ENCODE measurements at regions not wholly inside any gene's neighbourhood (a gene's known extent, or its start where the extent isn't known, plus 50 kb on each side); places are given as distances from the start of the nearest gene placed in this dataset.

DNA sequence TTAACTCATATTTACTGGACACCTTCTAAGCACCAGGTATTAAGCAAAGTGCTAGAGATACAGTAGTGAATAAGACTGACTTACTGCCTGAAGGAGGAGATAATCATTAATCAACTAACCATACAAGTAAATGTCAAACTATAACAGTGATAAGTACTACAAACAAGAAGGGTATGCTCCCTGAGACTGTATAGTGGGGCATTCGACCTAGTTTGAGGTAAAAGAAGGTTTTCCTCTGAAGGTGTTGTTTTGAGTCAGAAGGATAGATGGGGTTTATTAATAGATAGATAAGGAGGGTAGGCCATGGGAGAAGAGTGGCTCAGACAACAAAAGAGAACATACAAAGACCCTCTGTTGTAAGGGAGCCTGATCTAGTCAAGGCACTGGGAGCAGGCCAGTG lies 105.4 kb downstream of the DDIT4L start:
- DNase-seq (ENCODE audit: low read depth in 2 of 2), result no peak

DNA sequence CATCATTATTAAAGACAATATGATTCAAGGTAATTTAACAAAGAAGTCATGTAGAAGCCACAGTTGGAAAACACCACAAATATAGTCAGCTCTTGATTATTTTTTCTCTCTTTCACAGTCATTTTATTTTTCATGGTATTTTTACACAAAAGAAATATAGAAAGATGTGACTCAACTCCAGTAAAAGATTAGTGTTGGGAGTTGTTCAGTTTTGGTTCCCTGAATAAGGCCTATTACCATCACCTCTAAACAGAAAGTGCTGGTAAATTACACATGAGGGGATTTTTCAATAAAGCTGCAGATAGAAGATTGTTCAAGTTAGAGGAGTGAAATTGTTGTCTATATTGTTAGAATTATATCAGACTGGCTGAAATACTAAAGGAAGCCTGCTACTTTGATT lies 107.0 kb downstream of the DDIT4L start:
- DNase-seq (ENCODE audit: low read depth in 2 of 2), result no peak

DNA sequence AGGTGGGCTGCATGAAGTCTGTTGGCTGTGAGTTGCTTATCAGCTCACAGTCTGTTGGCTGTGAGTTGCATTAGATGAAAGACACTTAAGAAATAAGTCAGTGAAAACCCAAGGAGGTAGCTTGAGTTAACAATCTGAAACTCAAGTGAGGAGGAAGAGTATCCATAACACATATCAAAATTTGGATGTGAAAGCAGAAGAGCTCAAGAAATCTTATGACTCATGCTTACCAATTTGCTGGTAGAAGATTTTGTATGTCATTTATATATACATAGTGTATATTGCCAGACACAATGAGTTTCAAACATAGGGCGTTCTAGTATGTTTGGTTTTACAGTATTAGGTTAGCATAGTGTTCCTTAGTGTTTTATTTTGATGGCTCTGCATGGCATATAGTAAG lies 107.4 kb downstream of the DDIT4L start:
- DNase-seq (ENCODE audit: low read depth in 2 of 2), result no peak

DNA sequence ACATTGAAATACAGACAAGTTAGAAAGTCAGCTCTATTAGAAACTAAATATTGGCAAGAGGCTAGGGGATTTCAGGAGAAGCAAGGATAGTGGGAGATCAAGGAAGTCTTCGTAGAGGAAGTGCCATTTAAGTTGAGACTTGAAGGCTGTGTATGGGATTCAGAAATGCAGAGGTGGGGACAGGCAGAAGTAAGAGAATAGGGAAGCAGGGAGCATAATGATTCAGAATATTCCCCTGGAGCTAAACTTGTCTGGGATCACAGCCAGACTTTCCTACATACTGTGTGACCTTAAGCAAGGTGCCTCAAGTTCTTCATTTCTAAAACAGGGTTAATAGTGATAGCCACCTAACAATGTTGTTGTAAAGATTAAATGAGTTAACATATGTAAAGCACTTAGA lies 108.8 kb downstream of the DDIT4L start:
- DNase-seq (ENCODE audit: low read depth in 2 of 2), result no peak

DNA sequence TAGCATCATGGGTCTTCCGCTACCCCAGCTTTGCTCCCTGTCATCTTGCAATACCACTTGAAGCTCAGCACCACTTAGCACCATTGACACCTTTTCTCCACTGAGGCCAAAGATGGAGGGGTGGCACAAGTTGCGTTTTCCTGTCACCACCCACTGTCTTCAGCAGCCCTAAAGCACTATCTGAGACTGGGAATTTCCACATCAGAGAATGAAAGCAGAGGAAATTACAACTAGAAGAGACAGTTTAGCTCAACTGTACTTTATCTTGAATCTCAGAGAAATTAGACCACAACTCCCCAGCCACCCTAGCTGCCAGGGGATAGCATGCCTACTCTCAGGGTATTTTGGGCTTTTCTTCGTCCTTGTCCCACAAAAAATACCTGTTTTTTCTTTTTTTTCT lies 111.0 kb downstream of the DDIT4L start:
- peak in 1 of 2 donors; percentile 8 for DNase-seq (ENCODE audit: low read depth in 2 of 2)

DNA sequence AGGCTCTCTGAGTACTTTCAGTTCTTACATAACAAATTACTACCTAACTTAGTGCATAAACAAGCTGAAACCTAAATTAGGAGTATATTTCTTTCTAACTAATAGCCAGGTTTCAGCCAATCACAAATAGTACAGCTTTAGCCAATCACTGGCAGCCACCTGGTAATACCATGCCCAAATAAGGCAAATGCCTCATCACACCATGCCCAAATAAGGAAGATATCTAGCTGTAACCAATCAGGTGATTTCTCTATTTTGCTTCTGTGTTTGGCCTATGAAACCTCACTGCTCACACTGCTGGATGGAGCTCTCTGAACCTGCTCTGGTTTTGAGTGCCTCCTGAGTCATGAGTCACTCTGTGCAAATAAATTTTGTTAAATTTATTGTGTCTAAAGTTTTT lies 113.5 kb downstream of the DDIT4L start:
- no peak for DNase-seq (ENCODE audit: low read depth in 2 of 2)

DNA sequence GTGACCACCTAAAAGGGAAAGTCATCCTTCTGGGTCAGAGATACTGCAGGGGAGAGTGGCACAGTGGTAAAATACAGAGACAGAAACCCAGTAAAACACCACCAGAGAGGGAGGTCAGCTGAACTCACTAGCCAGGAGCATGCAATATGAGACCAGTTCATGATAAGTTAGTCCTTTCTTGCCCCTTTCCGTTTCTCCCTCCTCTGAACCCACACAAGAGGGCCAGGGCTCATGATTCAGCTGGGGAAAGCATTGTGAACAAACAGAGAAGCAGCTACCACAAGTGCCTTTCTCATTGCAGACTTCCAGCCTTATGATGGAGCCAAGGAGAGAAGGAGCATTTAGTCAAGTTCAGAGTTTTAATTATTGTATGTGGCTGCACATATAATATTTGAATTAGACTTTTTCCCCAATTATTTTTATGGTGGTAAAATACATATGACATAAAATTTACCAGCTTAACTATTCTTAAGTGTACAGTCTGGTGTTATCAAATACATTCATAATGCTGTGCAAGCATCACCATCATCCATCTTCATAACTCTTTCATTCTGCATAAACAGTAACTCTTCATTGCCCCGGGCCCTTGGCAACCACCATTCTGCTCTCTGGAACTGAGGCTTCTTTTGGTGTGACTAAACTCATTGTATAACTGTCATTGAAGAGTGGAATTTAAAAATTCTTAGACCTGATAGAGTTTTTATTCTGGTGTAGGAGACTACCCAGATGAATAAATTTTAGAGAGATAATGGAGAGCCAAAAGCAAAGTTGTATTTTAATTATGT lies 114.6 kb downstream of the DDIT4L start:
- no peak for DNase-seq (ENCODE audit: low read depth in 2 of 2)

DNA sequence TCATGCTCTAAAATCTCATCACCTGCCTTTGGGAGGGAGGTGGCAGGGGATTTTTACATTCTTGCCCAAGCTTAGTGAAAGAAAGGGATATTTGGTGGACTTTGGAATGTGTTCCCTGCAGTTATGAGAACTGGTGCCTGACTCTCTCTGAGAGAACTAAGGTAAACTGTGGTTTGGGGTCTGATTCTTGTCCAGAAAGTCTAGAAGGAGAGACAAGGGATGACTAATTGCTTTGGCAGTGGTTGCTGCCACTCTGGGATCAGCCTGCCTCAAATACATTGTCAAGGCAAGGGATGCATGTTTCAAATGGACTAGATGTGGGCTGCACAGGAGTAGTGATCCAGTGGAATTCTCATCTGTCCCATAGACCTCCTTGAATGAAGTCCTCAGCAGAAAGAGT lies 115.2 kb downstream of the DDIT4L start:
- no peak for DNase-seq (ENCODE audit: low read depth in 2 of 2)

DNA sequence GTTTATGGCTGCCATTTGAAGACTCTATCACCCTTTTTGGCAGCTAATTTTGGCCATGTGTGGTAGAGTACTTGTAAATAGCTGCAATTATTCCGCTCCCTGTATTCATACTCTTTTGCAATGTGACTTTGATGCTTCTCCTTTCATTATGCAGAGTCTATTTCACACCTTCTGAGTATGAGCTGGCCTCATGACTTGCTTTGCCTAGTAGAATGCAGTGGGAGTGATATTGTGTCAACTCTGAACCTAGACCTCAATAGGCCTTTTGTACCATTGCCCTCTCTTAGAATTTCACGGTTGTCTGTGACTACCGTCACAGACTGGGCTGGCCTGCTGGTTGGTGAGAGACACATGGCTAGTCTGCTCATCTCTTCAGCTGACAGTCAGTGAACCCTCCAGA lies 118.8 kb downstream of the DDIT4L start:
- no peak for DNase-seq (ENCODE audit: low read depth in 2 of 2)

DNA sequence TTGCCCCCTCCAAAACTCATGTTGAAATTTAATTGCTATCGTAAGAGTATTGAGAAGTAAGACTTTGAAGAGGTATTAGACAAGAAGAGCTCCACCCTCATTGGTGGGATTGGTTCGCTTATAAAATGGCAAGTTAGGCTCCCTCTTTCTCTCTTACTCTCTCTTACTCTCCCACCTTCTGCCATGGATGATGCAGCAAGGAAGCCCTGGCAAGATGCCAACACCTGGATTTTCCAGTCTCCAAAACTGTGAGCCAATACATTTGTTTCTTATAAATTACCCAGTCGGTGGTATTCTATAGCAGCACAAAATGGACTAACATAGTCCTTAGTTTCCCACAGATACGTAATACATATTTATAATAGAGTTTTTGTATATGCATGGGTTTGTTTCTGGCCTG lies 119.4 kb downstream of the DDIT4L start:
- no peak for DNase-seq (ENCODE audit: low read depth in 2 of 2)

DNA sequence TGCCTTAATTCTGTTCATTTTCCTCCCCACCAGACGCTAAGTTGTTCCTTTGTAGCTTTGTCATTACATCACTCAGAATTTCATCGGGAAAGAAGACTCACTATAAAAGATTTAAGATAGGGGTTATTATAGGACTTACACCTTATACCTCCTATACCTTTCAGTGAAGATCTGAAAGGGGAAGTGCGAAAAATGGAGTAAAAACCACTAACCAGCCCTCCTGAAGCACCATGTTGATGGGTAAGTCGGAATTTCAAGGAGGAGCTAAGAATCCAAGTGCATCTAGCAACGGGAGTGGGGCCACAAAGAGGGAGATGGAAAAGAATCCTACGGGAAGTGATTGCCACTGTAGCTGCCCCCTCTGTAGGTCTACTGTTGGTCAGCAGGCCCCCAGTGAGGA lies 119.1 kb upstream of the H2AZ1 start:
- DNase-seq (ENCODE audit: low read depth in 2 of 2), result no peak

DNA sequence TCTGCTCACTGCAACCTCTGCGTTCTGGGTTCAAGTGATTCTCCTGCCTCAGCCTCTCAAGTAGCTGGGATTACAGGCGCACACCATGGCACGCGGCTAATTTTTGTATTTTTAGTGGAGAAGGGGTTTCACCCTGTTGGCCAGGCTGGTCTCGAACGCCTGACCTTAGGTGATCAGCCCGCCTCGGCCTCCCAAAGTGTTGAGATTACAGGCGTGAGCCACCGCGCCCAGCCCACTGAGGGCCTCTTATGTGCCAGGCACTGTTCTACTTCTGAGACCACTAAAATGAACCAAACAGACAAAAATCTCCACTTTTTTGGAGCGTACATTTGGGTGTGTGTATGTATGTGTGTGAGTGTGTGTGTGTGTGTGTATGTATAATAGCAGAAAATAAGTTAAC lies 117.2 kb upstream of the H2AZ1 start:
- DNase-seq (ENCODE audit: low read depth in 2 of 2), result no peak

DNA sequence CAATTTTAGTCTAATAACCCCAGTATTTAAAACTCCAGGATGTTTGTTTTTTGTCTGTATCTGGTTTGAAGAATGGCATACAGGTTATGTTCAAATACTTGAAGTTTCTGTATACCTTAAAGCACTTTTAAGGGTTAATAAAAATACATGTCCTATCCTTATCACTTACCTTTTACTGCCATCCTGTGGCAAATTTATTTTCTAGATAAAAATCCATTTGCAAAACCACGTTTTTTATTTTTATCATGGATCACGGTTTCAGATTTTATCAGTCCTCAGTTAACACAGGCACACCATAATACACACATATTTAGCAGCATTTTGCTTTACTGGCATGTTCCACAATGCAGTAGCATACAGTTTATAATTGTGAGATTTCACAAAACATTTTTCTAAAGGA lies 113.3 kb upstream of the H2AZ1 start:
- no peak for DNase-seq (ENCODE audit: low read depth in 2 of 2)

DNA sequence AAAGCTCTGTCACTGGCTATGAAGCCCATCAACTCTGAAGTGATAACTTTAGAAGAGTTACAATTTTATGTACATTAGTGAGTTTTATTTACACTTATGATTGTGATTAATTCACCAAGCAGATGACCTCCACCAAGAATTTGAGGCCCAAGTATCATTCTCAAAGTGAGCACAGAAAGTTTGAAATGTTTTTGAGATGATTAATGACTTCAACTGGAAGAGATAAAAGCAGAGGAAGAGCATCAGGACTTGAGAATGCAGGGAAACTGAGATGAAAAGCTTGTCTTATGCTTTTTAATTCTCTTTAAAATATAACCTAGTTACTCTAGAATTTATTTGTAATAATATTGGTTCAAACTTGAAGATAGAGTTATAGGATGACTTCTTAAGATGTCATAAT lies 112.8 kb upstream of the H2AZ1 start:
- no peak for DNase-seq (ENCODE audit: low read depth in 2 of 2)

DNA sequence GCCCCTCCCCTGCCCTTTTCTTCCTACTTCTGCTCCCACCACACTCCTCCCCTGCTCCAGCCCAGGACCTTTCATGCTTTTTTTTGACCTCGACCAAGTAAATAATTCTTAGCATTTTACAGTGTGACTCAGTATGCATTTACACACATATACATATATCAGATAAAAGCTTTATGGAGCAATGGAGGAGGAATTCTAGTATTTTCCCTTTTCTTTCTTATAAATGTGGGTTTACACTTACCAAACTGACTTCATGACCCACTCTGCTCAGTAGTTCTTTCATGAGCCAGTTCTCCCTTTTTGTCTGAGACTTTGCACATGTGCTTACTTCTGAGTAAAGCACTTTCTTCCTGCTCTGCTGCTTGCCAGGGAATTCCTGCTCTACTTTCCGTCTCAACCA lies 111.8 kb upstream of the H2AZ1 start:
- no peak for DNase-seq (ENCODE audit: low read depth in 2 of 2)

DNA sequence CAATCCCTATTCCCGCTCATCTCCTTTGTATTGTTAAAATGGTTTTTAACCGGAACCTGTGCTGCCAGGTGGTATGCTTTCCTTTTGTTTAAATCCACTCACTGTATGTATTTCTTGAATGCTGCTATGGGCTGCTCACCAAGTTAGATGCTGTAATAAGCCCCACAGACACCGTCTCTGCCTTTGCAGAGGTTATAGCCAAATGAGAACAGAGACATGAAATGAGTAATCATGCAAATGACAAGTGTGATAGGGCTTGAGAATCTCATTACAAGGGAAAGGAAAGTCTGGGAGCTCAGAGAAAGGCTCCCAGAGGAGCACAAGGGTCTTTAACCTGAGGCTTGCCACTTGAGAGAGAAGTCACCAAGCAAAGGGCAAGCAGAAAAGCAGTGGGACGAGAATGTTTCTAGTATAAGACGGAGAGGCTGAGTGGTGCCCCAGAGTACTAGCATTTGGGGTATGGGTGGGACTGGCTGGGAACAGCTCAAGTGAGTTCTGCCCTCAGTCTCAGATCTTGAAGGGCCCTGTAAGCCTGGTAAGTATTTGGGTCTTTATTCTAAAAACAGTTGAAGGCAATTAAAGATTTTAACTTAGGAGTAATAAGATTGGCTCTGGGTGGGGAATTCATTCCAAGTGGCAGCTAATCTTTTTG lies 110.8 kb upstream of the H2AZ1 start:
- no peak for DNase-seq (ENCODE audit: low read depth in 2 of 2)

DNA sequence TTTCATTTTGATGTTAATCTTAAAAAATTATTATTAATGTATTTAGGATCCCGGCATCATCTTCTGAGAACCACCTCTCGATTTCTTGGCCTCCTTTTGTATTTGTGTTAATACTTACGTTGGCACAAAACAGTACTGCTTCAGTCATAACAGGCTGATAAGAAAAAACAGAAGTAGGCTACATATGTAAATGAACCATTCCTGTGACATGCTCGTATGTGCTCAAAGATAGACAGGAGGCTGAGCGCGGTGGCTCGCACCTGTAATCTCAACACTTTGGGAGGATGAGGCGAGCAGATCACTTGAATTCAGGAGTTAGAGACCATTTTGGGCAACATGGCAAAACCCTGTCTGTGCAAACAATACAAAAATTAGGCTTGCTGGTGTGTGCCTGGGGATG lies 109.4 kb upstream of the H2AZ1 start:
- no peak for DNase-seq (ENCODE audit: low read depth in 2 of 2)

DNA sequence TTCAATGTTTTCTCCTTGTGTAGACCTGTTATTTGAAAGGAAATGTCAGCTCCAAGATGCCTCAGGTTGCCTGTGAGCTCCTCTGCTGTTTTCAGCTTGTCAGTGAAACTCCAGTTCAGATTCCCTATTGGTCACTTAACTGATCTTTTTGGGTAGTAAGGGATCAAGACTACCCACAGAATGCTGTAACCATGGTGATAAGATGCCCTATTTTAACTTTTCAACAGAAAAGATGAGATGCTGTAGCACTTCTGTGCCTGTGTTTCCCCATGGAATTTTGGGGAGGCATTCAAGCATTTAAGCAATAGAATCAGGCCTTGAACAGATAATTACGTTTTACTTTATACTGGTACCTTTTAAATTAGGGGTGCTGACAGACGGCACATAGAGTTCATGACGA lies 106.6 kb upstream of the H2AZ1 start:
- DNase-seq (ENCODE audit: low read depth in 2 of 2), result no peak

DNA sequence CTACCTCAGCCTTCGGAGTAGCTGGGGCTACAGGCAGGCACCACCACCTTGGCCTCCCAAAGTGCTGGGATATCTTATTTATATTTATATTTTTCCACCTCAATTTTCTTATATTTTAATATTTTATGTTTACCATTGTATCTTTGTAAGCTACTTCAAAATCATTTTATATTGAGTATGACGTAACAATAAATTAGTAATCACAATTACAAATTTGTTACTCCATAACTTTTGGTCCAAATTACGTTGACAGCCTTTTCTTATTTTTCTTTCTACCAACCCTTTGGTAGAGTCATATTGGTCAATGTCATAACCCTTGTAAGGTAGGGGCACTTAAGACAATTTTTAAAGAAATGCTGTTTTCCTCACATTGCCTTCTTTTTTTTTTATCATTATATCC lies 104.0 kb upstream of the H2AZ1 start:
- no peak for DNase-seq (ENCODE audit: low read depth in 2 of 2)

DNA sequence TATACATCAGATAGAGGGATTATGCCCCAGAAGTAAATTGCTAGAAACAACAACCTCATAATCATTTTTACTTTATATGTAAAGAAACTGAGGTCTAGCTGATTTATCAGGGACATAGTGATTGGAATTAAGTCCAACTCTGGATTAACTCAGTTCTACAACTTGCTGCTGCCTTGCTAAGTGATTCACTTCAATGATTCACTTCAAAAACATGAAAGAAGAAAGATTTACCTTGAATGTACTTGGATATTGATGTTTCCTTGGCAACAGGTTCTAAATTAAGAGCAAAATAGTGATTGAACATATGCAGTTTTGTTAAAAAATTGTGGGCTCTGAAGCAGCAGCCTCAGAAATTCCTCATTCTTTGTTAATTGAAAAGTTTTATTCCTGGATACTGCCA lies 99.8 kb upstream of the H2AZ1 start:
- no peak for DNase-seq (ENCODE audit: low read depth in 2 of 2)

DNA sequence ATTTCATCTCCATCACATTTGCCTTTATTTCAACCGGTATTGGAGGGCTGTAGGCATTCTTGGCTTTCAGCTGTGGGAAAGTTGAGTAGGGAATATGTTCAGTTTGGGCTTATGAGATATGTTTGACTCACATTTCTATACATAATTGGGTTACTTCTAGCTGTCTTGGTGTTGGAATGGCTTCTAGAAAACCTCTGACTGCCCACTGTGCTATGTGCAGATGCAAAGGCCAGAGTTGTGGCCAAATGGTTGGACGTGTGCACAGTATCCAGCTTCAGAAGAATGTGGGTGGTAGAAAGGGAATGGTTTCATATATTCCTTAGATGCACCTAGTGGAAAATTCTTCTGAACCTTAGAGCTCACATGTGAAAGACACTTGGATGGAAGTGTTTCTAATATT lies 92.6 kb upstream of the H2AZ1 start:
- DNase-seq (ENCODE audit: low read depth in 2 of 2), result no peak

DNA sequence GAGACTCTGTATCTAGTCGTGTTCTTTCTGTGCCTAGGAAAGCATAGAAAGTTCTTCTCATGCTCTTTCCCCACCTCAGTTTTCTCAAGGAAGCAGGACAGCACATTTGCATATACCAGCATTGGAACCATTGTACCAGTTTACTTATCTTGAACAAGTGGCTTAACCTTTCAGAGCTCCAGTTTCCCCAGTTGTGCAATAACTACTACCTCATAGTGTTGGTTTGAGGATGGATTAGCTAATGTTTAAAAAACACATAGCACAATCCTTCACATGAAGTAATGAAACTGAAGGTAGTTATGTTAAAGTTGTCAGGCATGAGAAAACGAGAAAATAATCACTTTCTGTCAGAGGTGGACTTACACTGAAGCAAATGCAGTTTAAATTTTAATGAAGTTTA lies 92.2 kb upstream of the H2AZ1 start:
- DNase-seq (ENCODE audit: low read depth in 2 of 2), result no peak

DNA sequence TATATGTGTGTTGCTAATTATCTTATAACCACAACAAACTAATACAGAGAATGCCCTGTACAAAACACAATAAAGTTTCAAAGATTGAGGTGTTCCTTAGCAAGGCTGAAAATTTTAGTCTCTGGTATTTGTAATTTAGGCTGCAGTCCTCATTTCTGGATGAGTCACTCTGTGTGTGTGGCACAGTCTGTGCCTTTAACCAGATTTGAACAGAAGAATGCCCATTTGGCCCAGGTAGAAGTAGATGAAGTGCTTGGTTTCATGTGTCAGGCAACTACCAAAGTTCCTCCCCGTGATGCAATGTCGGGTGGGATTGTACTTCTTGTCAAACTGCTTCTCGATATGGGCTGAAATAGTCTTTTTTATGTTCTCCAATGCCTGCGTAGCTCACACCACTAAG lies 91.6 kb upstream of the H2AZ1 start:
- DNase-seq (ENCODE audit: low read depth in 2 of 2), result no peak
